ENCODE measurements at regions not wholly inside any gene's neighbourhood (a gene's known extent, or its start where the extent isn't known, plus 50 kb on each side); places are given as distances from the start of the nearest gene placed in this dataset.

- H3K27ac ChIP-seq, result no peak overlapping the region
- peaks cover 0 to 3% of the 10 kb centered on the region in 2 donors for H3K9me3 ChIP-seq
- H3K4me1 ChIP-seq, result no peaks in the 10 kb centered on the region
- no peak for TF ChIP-seq CTCF (IDR thresholded peaks at IDR 0.05)
- no peaks in the 10 kb centered on the region for H3K27me3 ChIP-seq
- no peaks in the 10 kb centered on the region for H3K36me3 ChIP-seq
- H3K4me3 ChIP-seq, result no peak overlapping the region
- no peak for DNase-seq (ENCODE audit: low spot score)
These were observed 87.2 kb downstream of the SPRING1 start for GRCh38 chr12:116650585-116651087.

GRCh38 chr12:116650062-116650461 is 87.8 kb downstream of the SPRING1 start:
- DNase-seq (ENCODE audit: low spot score), result no peak
- TF ChIP-seq CTCF (IDR thresholded peaks at IDR 0.05), result no peak
- Histone ChIP-seq H3K27me3 (no peaks in the 10 kb centered on the region), H3K36me3 (no peaks in the 10 kb centered on the region), H3K9me3 (peaks cover 0 to 3% of the 10 kb centered on the region in 2 donors), H3K4me1 (no peaks in the 10 kb centered on the region), H3K4me3 (no peak overlapping the region), H3K27ac (no peak overlapping the region)

GRCh38 chr12:116647813-116648212 is 88.6 kb downstream of the MAP1LC3B2 start:
- Histone ChIP-seq H3K4me1 (no peaks in the 10 kb centered on the region), H3K36me3 (no peaks in the 10 kb centered on the region), H3K4me3 (no peak overlapping the region), H3K27ac (no peak overlapping the region), H3K27me3 (no peaks in the 10 kb centered on the region), H3K9me3 (peaks cover 0 to 3% of the 10 kb centered on the region in 2 donors)
- DNase-seq (ENCODE audit: low spot score), result no peak
- TF ChIP-seq CTCF (IDR thresholded peaks at IDR 0.05), result no peak

- Histone ChIP-seq H3K36me3 (no peaks in the 10 kb centered on the region), H3K4me3 (no peak overlapping the region), H3K27me3 (no peaks in the 10 kb centered on the region), H3K4me1 (no peaks in the 10 kb centered on the region), H3K27ac (no peak overlapping the region), H3K9me3 (no peaks in the 10 kb centered on the region)
- TF ChIP-seq CTCF (IDR thresholded peaks at IDR 0.05), result no peak
- no peak for DNase-seq (ENCODE audit: low spot score)
These were observed 87.7 kb downstream of the MAP1LC3B2 start for GRCh38 chr12:116646901-116647300.

GRCh38 chr12:116644806-116645205 is 85.6 kb downstream of the MAP1LC3B2 start:
- Histone ChIP-seq H3K27ac (no peak overlapping the region), H3K27me3 (no peaks in the 10 kb centered on the region), H3K4me3 (no peak overlapping the region), H3K36me3 (no peaks in the 10 kb centered on the region), H3K9me3 (no peaks in the 10 kb centered on the region), H3K4me1 (no peaks in the 10 kb centered on the region)
- DNase-seq (ENCODE audit: low spot score), result no peak
- TF ChIP-seq CTCF (IDR thresholded peaks at IDR 0.05), result no peak

- TF ChIP-seq CTCF (IDR thresholded peaks at IDR 0.05), result no peak
- no peak for DNase-seq (ENCODE audit: low spot score)
- Histone ChIP-seq H3K36me3 (no peaks in the 10 kb centered on the region), H3K27ac (no peak overlapping the region), H3K9me3 (no peaks in the 10 kb centered on the region), H3K4me1 (no peaks in the 10 kb centered on the region), H3K27me3 (no peaks in the 10 kb centered on the region), H3K4me3 (no peak overlapping the region)
These were observed 83.5 kb downstream of the MAP1LC3B2 start for GRCh38 chr12:116642683-116643082.
